Activated CD4-positive, alpha-beta T cell treated with anti-CD3 and anti-CD28 coated beads for 1 hour (primary cell): ENCODE measurements at regions not wholly inside any gene's neighbourhood (a gene's known extent, or its start where the extent isn't known, plus 50 kb on each side); places are given as distances from the start of the nearest gene placed in this dataset.
"Not testable (repeated sequence)": the region's sequence is repeated elsewhere in the genome, so short reads cannot be mapped to it uniquely, and the experiment has no call there.

Experiments used
- DNase-seq: peaks from one replicate; pipeline ENCODE4 v3.0.0-alpha.2; 2020

DNA sequence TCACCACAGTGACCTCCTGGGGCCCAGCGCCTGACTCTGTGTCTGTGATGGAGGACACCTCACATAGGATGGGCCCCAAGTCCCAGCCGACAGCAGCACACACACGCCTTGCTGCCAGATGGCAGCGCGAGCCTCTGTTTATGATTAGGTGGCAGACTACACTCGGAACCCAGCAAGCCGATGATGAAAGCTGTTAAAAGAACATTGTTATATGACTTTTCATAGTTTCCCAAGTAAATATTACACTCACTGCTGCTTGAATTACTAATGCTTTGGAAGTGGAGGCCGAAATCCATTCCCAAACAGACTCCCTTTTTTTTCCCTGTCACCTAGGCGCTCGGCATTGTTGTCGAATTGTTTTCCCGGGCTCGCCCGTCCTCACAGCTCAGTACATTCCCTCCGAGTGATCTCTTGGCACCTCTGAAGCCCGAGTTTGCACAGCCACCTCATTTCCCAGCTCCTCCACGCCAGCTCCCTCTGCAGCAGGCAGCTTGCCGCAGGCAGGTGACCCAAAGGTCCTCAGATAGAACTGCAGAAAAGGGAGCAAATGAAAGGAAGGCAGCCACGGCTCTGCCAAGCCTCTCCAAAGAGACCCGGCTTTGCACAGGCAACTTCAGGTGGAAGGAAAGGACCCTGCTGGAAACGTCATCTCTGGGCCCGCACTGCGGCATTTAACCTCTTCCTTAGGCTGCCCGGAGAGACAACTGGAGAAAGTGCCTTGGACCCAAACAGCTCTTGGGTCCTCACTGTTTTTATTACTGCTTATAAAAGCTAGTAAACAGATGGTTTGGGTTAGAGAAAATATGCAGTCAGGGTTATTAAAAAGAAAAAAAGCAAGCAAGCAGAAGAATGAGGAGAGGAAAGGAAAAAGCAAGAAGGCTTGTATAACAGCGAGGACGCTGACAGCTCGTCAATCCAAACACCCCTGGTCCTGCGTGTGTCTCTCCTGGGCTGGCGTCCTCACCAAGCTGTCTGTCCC is 72.2 kb upstream of the SLC25A33 start:
- no peak for DNase-seq

DNA sequence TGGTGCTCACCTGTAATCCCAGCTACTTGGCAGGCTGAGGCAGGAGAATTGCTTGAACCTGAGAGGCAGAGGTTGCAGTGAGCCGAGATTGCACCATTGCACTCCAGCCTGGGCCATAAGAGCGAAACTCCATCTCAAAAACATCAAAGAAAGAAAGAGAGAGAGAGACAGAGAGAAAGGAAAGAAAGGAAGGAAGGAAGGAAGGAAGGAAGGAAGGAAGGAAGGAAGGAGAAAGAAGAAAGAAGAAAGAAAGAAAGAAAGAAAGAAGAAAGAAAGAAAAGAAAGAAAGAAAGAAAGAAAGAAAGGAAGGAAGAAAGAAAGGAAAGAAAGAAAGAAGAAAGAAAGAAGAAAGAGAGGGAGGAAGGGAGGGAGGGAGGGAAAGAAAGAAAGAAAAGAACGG is 69.4 kb upstream of the SLC25A33 start:
- not testable (repeated sequence) for DNase-seq

DNA sequence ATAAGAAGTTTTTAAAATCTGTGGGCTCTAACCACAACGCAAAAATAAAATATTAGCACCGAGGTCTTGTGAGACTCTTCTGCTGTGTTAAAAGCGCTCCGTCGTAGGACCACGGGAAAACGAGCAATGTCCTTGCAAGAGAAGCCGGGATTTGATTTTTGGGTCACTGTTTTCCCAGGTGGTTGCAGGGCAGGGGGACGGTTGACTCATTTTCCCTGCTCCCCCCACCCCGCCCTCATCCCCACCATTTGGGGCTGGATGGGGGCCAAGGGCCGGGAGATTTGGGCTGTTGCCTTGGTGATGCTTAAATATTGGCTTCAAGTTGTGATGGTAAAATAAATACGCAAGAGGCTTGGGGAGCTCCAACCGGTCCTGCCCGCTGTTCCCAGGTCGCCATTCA is 67.6 kb upstream of the SLC25A33 start:
- no peak for DNase-seq

DNA sequence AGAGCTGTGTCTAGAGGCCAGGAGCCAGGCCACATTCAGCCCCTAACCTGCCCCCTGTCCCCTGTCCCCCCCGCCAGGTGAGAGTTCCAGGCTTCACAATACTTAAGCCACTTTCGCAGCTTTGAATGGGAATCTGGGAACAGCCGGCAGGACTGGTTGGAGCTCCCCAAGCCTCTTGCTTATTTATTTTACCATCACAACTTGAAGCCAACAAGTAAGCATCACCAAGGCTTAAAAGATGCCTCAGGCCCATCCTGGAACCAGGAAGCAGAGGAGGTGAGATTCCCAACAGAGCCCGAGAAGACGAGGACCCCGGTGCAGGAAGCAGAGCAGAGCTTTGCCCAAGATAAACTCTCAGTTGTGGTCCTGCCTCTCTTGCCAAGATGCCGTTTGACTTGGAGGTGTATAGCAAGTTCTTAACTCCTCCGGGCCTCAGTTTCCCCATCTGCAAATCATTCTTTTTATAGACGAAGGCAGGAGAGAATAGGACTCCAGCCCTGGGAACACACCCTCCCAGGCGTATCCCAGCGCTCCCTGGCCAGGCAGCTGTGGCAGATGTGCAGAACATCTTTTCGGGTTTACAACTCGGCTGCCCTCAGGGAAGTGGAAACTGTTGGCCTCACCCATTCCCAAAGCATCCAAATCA is 66.8 kb upstream of the SLC25A33 start:
- DNase-seq = no peak

DNA sequence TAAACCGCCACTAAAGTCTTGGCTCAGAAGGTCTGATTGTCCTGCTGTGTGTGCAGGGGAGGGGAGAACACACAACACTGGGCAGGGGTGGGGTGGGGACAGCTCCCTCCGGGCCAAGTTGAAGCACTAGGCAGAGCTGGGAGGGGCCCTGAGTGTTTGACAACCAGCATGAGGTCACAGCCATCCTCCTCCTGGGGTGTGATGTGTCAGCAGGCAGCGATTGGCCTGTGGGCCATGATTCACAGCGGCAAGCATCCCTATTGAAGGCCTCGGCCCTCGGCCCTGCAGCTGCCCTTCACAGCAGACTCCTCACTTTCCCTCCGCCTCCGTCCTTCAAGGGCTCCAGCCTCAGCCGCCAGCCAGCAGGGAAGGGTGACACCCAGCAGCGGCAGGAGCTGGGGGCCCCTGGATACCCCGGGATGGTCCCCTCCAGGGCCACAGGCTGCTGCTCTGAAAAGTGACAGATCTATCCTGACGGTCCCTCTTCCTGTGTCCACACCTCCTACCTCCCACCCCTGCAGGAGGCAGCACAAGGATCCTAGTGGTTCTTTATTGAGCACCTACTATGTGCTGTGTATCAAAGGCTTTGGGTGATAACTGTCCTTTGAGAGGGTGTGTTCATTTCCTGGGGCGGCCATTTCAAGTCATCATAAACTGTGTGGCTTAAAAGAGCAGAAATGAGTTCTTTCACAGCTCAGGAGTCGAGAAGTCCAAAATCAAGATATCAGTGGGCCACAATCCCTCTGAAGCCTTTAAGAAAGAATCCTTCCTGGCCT is 66.0 kb upstream of the SLC25A33 start:
- DNase-seq = no peak

DNA sequence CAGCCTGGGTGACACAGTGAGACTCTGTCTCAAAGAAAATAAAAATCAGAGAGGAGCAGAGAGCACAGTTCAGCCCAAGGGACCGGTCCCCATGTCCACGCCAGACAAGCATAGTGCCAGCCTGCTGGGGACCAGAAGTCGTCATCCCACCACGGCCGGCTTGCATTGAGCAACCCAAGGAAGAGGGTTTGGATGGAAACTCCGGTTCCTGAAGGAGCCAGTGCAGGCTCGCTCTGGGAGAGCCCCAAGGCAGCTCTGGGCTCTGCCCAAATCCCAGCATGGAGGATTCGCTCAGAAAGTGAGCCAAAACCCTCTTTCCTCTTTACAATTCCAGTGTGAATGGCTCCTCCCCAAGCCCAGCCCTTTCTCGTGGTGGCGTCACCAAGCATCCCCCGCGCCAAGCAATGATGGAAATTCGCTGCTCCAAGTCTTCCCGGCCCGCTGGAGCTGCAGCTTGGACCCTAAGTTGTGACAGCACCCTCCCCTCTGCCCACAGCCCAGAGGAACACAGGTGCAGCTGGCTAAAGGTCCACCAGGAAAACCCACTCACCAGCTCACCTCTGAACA is 64.1 kb upstream of the SLC25A33 start:
- no peak for DNase-seq

DNA sequence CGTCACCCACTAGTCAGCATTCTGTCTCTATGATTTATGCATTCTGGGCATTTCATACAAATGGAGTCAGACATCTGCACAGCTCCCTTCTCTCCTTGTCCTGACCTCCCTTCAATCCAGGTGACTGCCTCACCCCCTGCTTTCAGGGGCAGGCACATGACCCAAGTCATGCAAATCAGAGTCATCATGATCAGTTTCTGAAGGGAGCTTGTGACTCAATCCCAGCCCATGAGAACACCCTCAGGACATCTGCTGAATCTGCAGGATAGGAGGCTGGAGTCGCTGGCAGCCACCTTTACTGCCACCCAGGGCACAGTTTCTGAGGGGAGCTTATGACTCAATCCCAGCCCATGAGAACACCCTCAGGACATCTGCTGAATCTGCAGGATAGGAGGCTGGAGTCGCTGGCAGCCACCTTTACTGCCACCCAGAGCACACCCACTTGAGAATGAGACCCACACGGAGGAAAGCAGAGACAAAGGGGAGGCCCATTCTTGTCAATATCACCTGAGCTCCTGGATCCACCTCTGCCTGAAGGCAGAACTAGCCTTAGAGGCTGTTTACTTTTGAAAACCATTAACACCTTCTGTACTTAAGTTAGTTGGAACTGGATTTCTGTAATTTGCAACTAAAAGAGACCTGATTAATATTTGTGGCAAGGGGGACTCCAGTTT is 62.3 kb upstream of the SLC25A33 start:
- no peak for DNase-seq

DNA sequence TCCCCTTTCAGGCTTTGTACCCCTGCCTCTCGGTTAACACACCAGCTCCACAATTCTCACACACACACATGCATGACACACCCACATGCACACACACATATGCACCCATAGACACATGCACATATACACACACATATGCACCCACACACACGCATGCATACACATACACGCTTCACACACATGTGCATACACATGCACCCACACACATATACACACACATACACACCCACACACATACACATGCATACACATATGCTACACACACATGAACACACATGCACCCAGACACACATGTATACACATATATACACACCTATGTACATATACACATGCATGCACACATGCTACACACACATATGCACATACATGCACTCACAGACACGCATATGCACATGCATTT is 61.7 kb upstream of the SLC25A33 start:
- no peak for DNase-seq

DNA sequence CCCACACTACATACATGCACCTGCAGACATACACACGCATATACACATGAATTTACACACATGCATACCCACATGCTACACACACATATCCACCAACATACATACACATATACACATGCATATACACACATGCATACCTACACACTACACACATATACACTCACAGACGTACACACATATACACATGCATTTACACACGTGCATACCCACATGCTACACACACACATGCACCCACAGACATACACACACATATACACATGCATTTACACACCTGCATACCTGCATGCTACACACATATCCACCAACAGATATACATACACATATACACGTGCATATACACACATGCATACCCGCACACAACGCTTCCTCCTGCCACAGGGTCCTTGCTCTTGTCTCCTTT is 61.2 kb upstream of the SLC25A33 start:
- DNase-seq = no peak

DNA sequence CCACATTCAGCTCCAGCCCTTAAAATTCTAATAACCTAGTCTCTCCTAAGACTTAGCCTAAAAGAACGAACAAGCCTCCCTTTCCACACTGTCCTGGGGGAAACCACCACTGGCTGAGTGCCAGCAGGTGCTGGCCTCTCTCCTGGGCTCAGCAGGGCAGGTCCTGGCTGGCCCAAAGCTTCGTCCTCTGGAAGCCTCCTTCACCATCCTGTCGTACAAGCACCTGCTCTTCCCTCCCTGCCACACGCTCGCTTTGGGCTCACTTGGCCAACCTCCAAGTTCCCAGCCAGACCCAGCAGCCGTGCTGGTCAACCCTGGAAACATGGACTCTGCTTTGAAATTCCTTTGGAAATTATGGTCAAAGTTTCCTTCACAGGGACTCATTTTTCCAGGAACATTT is 58.2 kb upstream of the SLC25A33 start:
- DNase-seq = no peak

DNA sequence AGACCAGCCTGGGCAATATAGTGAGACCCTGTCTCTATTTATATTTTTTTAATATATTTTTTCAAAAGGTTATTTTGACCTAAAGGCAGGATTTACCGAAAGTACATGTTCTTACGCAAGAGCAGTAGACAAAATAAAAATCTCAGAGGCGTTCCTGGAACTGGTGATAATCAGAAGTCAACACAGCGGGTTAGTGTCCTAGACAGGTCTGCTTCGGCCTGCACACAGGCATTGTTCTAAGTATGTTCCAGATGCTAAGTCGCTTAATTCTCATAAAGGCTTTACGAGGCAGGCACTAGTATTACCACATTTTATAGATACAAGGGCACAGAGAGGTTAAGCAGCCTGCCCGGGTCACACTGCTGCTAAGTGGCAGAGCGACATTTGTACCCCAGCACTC is 56.9 kb upstream of the SLC25A33 start:
- no peak for DNase-seq

DNA sequence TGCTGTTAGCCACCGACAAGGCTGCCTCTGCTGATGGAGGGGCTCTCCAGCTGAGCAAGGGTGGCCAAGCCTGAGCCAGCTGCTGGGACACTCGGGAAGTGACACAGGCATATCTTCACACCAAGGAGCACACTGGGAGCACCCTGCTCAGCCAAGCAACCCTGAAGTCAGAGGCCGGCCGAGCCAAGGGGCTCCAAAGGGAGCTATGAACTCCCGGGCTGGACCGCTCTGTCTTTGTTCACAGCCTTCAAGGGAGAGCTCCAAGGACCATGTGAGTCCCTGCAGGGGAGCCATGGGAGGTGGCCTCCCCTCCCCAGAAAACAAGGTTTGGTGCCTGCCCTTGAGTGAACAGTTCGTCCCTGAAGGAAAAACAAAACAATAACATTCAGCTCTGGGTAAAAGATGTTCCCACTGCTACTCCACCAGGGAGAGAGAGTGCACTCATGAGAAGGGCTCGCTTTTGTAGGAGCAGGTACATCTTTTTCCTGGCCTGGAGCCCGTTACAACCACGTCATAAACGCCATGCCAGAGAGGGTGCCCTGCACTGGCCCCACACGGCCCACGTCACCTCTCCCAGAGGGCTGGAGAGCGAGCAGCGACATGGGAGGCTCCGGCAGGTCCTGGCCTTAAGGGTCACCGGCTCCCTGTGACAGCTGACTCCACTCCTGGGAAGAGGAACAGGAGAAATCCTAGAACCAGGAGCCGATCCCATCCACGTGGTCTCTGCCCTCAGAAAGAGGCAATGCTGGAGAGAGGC is 56.3 kb upstream of the SLC25A33 start:
- DNase-seq = no peak

DNA sequence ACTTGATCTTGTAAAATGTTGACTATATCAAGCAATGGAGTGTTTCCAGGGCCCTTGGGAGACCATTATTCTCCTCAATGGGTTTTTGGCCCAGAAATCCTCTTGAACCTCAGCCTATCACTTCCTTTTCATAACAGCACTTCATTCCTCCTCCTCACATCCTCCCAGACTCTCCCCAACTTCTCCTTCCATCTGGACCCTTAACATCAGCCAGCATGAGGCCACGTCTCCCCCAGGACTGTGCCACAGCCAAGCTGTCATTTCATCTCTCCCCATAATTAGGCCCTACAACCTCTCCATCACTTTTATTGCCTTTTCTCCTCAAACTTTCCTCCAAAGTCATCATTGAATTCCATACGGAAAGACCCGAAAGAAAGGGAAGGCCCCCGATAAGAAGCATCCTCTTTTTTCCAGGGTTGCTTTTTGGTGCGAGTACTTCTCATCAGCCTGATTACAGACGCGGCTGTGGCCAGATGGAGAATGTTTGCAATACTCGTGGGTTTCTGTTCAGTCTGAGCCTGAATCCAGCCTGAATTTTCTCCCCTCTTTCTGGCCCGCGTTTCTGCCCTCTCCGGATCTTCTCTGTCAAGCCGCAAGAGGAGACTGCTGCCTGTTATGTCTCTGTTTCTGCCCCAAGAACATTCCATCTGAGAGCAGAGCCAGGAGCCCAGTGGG is 52.7 kb upstream of the SLC25A33 start:
- no peak for DNase-seq
